ENCODE measurements at regions not wholly inside any gene's neighbourhood (a gene's known extent, or its start where the extent isn't known, plus 50 kb on each side); places are given as distances from the start of the nearest gene placed in this dataset.

- Mint-ChIP-seq H3K9me3 (no peaks in the 10 kb centered on the region), H3K4me1 (peaks cover 0 to 14% (median 4%) of the 10 kb centered on the region in 7 donors), H3K36me3 (no peaks in the 10 kb centered on the region), H3K4me3 (no peak overlapping the region), H3K27ac (no peak overlapping the region), H3K27me3 (peaks cover 33 to 42% (median 35%) of the 10 kb centered on the region in 5 donors)
- no peaks in the 10 kb centered on the region for H3K9me3 ChIP-seq (ENCODE audit: control insufficient read depth in 2 of 3, low read length in 3 of 3)
- ATAC-seq (no peak), DNase-seq (no peak)
- H3K36me3 ChIP-seq (ENCODE audit: control insufficient read depth in 2 of 3, insufficient read depth in 3 of 3, low read length in 3 of 3): no peaks in the 10 kb centered on the region
- ChIA-PET CTCF (no interaction called here), POLR2A (no interaction called here)
- H3K27ac ChIP-seq (ENCODE audit: low read depth, low read length): no peak overlapping the region
- H3K27me3 ChIP-seq (ENCODE audit: control insufficient read depth in 2 of 2, insufficient read depth in 2 of 2, low read length in 2 of 2): peaks cover 0 to 3% of the 10 kb centered on the region in 2 donors
- intact Hi-C loops (cut with micrococcal nuclease): loop anchor here in 1 of 2 donors (10.0 kb wide), 1 partner anchor 176 kb away; no protein-coding TSS in a partner anchor
- H3K4me3 ChIP-seq (ENCODE audit: low read length): no peak overlapping the region
- H3K4me1 ChIP-seq (ENCODE audit: control insufficient read depth in 2 of 2, insufficient read depth in 2 of 2, low read length in 2 of 2): no peaks in the 10 kb centered on the region
Observed at GRCh38 chr15:67968966-67969365, 85.1 kb upstream of the PIAS1 start.

GRCh38 chr15:67969892-67970291 is 84.2 kb upstream of the PIAS1 start:
- no peaks in the 10 kb centered on the region for H3K36me3 Mint-ChIP-seq
- no peak overlapping the region for H3K27ac Mint-ChIP-seq
- intact Hi-C loops (cut with micrococcal nuclease): loop anchor here in 1 of 2 donors (10.0 kb wide), 1 partner anchor 175 kb away; no protein-coding TSS in a partner anchor
- H3K27me3 ChIP-seq (ENCODE audit: control insufficient read depth in 2 of 2, insufficient read depth in 2 of 2, low read length in 2 of 2): peaks cover 0 to 3% of the 10 kb centered on the region in 2 donors
- H3K9me3 Mint-ChIP-seq: peaks cover 0 to under 1% (median 0%) of the 10 kb centered on the region in 11 donors
- POLR2A ChIA-PET: no interaction called here
- H3K36me3 ChIP-seq (ENCODE audit: control insufficient read depth in 2 of 3, insufficient read depth in 3 of 3, low read length in 3 of 3): no peaks in the 10 kb centered on the region
- H3K4me3 Mint-ChIP-seq: no peak overlapping the region
- no peaks in the 10 kb centered on the region for H3K4me1 ChIP-seq (ENCODE audit: control insufficient read depth in 2 of 2, insufficient read depth in 2 of 2, low read length in 2 of 2)
- ATAC-seq (no peak), DNase-seq (no peak)
- H3K27me3 Mint-ChIP-seq: peaks cover 33 to 42% (median 35%) of the 10 kb centered on the region in 5 donors
- H3K9me3 ChIP-seq (ENCODE audit: control insufficient read depth in 2 of 3, low read length in 3 of 3): no peaks in the 10 kb centered on the region
- H3K4me1 Mint-ChIP-seq: peaks cover 0 to 14% (median 4%) of the 10 kb centered on the region in 7 donors
- CTCF ChIA-PET: no interaction called here
- no peak overlapping the region for H3K4me3 ChIP-seq (ENCODE audit: low read length)
- no peak overlapping the region for H3K27ac ChIP-seq (ENCODE audit: low read depth, low read length)

GRCh38 chr15:67972377-67972776 is 81.7 kb upstream of the PIAS1 start:
- Histone ChIP-seq H3K27me3 (ENCODE audit: control insufficient read depth in 2 of 2, insufficient read depth in 2 of 2, low read length in 2 of 2) (no peaks in the 10 kb centered on the region), H3K4me1 (ENCODE audit: control insufficient read depth in 2 of 2, insufficient read depth in 2 of 2, low read length in 2 of 2) (no peaks in the 10 kb centered on the region), H3K36me3 (ENCODE audit: control insufficient read depth in 2 of 3, insufficient read depth in 3 of 3, low read length in 3 of 3) (no peaks in the 10 kb centered on the region), H3K4me3 (ENCODE audit: low read length) (no peak overlapping the region), H3K9me3 (ENCODE audit: control insufficient read depth in 2 of 3, low read length in 3 of 3) (no peaks in the 10 kb centered on the region), H3K27ac (ENCODE audit: low read depth, low read length) (no peak overlapping the region)
- DNase-seq (no peak), ATAC-seq (no peak)
- POLR2A ChIA-PET: no interaction called here
- no peak overlapping the region for H3K4me3 Mint-ChIP-seq
- intact Hi-C loops (cut with micrococcal nuclease): no loop called here
- peaks cover 0 to 13% (median 4%) of the 10 kb centered on the region in 7 donors for H3K4me1 Mint-ChIP-seq
- no peaks in the 10 kb centered on the region for H3K36me3 Mint-ChIP-seq
- peaks cover 0 to 7% (median 0%) of the 10 kb centered on the region in 11 donors for H3K9me3 Mint-ChIP-seq
- peaks cover 27 to 39% (median 32%) of the 10 kb centered on the region in 5 donors for H3K27me3 Mint-ChIP-seq
- peak overlapping the region in 1 of 9 donors; percentile 62 for H3K27ac Mint-ChIP-seq
- CTCF ChIA-PET: no interaction called here

- Histone ChIP-seq H3K4me3 (ENCODE audit: low read length) (no peak overlapping the region), H3K27me3 (ENCODE audit: control insufficient read depth in 2 of 2, insufficient read depth in 2 of 2, low read length in 2 of 2) (no peaks in the 10 kb centered on the region), H3K9me3 (ENCODE audit: control insufficient read depth in 2 of 3, low read length in 3 of 3) (no peaks in the 10 kb centered on the region), H3K4me1 (ENCODE audit: control insufficient read depth in 2 of 2, insufficient read depth in 2 of 2, low read length in 2 of 2) (no peaks in the 10 kb centered on the region), H3K36me3 (ENCODE audit: control insufficient read depth in 2 of 3, insufficient read depth in 3 of 3, low read length in 3 of 3) (no peaks in the 10 kb centered on the region), H3K27ac (ENCODE audit: low read depth, low read length) (no peak overlapping the region)
- H3K9me3 Mint-ChIP-seq: peaks cover 0 to 7% (median 1%) of the 10 kb centered on the region in 11 donors
- peaks cover 0 to 3% (median 0%) of the 10 kb centered on the region in 7 donors for H3K4me1 Mint-ChIP-seq
- H3K27me3 Mint-ChIP-seq: peaks cover 14 to 29% (median 18%) of the 10 kb centered on the region in 5 donors
- intact Hi-C loops (cut with micrococcal nuclease): no loop called here
- no peaks in the 10 kb centered on the region for H3K36me3 Mint-ChIP-seq
- ATAC-seq: no peak
- POLR2A ChIA-PET: no interaction called here
- CTCF ChIA-PET: no interaction called here
- no peak overlapping the region for H3K4me3 Mint-ChIP-seq
- no peak for DNase-seq
- no peak overlapping the region for H3K27ac Mint-ChIP-seq
Observed at GRCh38 chr15:67973846-67974245, 80.3 kb upstream of the PIAS1 start.

- H3K4me3 Mint-ChIP-seq: no peak overlapping the region
- H3K4me1 ChIP-seq (ENCODE audit: control insufficient read depth in 2 of 2, insufficient read depth in 2 of 2, low read length in 2 of 2): no peaks in the 10 kb centered on the region
- peaks cover 0 to 9% (median 4%) of the 10 kb centered on the region in 5 donors for H3K27me3 Mint-ChIP-seq
- H3K4me1 Mint-ChIP-seq: no peaks in the 10 kb centered on the region
- ChIA-PET CTCF (no interaction called here), POLR2A (no interaction called here)
- H3K27me3 ChIP-seq (ENCODE audit: control insufficient read depth in 2 of 2, insufficient read depth in 2 of 2, low read length in 2 of 2): no peaks in the 10 kb centered on the region
- intact Hi-C loops (cut with micrococcal nuclease): no loop called here
- no peak for DNase-seq
- H3K9me3 ChIP-seq (ENCODE audit: control insufficient read depth in 2 of 3, low read length in 3 of 3): no peaks in the 10 kb centered on the region
- H3K27ac Mint-ChIP-seq: no peak overlapping the region
- ATAC-seq: no peak
- peaks cover 0 to 8% (median 4%) of the 10 kb centered on the region in 11 donors for H3K9me3 Mint-ChIP-seq
- H3K36me3 Mint-ChIP-seq: no peaks in the 10 kb centered on the region
- no peak overlapping the region for H3K4me3 ChIP-seq (ENCODE audit: low read length)
- no peaks in the 10 kb centered on the region for H3K36me3 ChIP-seq (ENCODE audit: control insufficient read depth in 2 of 3, insufficient read depth in 3 of 3, low read length in 3 of 3)
- H3K27ac ChIP-seq (ENCODE audit: low read depth, low read length): no peak overlapping the region
Observed at GRCh38 chr15:67976506-67977073, 77.5 kb upstream of the PIAS1 start.

GRCh38 chr15:67977414-67978089 is 76.6 kb upstream of the PIAS1 start:
- ATAC-seq (no peak), DNase-seq (no peak)
- ChIA-PET POLR2A (no interaction called here), CTCF (interaction anchor here (0.6 kb wide), 1 partner anchor 1288 kb away, joined by 3 read pairs; no protein-coding TSS in a partner anchor)
- H3K4me3 Mint-ChIP-seq: no peak overlapping the region
- no peaks in the 10 kb centered on the region for H3K4me1 Mint-ChIP-seq
- H3K9me3 Mint-ChIP-seq: peaks cover 0 to 8% (median 4%) of the 10 kb centered on the region in 11 donors
- Histone ChIP-seq H3K9me3 (ENCODE audit: control insufficient read depth in 2 of 3, low read length in 3 of 3) (no peaks in the 10 kb centered on the region), H3K36me3 (ENCODE audit: control insufficient read depth in 2 of 3, insufficient read depth in 3 of 3, low read length in 3 of 3) (no peaks in the 10 kb centered on the region), H3K27ac (ENCODE audit: low read depth, low read length) (no peak overlapping the region), H3K4me3 (ENCODE audit: low read length) (no peak overlapping the region), H3K27me3 (ENCODE audit: control insufficient read depth in 2 of 2, insufficient read depth in 2 of 2, low read length in 2 of 2) (no peaks in the 10 kb centered on the region), H3K4me1 (ENCODE audit: control insufficient read depth in 2 of 2, insufficient read depth in 2 of 2, low read length in 2 of 2) (no peaks in the 10 kb centered on the region)
- peaks cover 0 to 8% (median 4%) of the 10 kb centered on the region in 5 donors for H3K27me3 Mint-ChIP-seq
- intact Hi-C loops (cut with micrococcal nuclease): no loop called here
- no peak overlapping the region for H3K27ac Mint-ChIP-seq
- no peaks in the 10 kb centered on the region for H3K36me3 Mint-ChIP-seq

GRCh38 chr15:67979281-67979680 is 74.8 kb upstream of the PIAS1 start:
- Histone ChIP-seq H3K27ac (ENCODE audit: low read depth, low read length) (no peak overlapping the region), H3K9me3 (ENCODE audit: control insufficient read depth in 2 of 3, low read length in 3 of 3) (no peaks in the 10 kb centered on the region), H3K27me3 (ENCODE audit: control insufficient read depth in 2 of 2, insufficient read depth in 2 of 2, low read length in 2 of 2) (no peaks in the 10 kb centered on the region), H3K4me3 (ENCODE audit: low read length) (no peak overlapping the region), H3K4me1 (ENCODE audit: control insufficient read depth in 2 of 2, insufficient read depth in 2 of 2, low read length in 2 of 2) (no peaks in the 10 kb centered on the region), H3K36me3 (ENCODE audit: control insufficient read depth in 2 of 3, insufficient read depth in 3 of 3, low read length in 3 of 3) (no peaks in the 10 kb centered on the region)
- H3K36me3 Mint-ChIP-seq: no peaks in the 10 kb centered on the region
- DNase-seq (no peak), ATAC-seq (no peak)
- H3K27ac Mint-ChIP-seq: no peak overlapping the region
- peaks cover 0 to 8% (median 4%) of the 10 kb centered on the region in 11 donors for H3K9me3 Mint-ChIP-seq
- no peaks in the 10 kb centered on the region for H3K4me1 Mint-ChIP-seq
- H3K4me3 Mint-ChIP-seq: no peak overlapping the region
- ChIA-PET POLR2A (no interaction called here), CTCF (no interaction called here)
- H3K27me3 Mint-ChIP-seq: peaks cover 0 to 8% (median 4%) of the 10 kb centered on the region in 5 donors
- intact Hi-C loops (cut with micrococcal nuclease): no loop called here
